Fibroblast of gingiva (primary cell): ENCODE measurements at regions not wholly inside any gene's neighbourhood (a gene's known extent, or its start where the extent isn't known, plus 50 kb on each side); places are given as distances from the start of the nearest gene placed in this dataset.
A peak's percentile ranks its signal among the peaks of the same experiment; 100 is the strongest.

Experiments
- DNase-seq: peaks from one replicate; pipeline ENCODE4 v3.0.0-alpha.2; 2011; ENCODE audit warnings: low read depth

- no peak for DNase-seq
These were observed 419.5 kb upstream of the PROK2 start for GRCh38 chr3:72204452-72204851.

- DNase-seq = no peak
These were observed 418.8 kb upstream of the PROK2 start for GRCh38 chr3:72203613-72204349.

- DNase-seq = no peak
These were observed 418.2 kb upstream of the PROK2 start for GRCh38 chr3:72203105-72203504.

- no peak for DNase-seq
These were observed 415.4 kb upstream of the PROK2 start for GRCh38 chr3:72200332-72200731.

GRCh38 chr3:72199530-72199929 lies 414.6 kb upstream of the PROK2 start:
- DNase-seq = no peak

GRCh38 chr3:72196377-72196929 lies 411.5 kb upstream of the PROK2 start:
- DNase-seq = no peak

GRCh38 chr3:72195895-72196294 lies 410.9 kb upstream of the PROK2 start:
- no peak for DNase-seq

GRCh38 chr3:72194458-72194857 lies 409.5 kb upstream of the PROK2 start:
- DNase-seq = no peak

- DNase-seq = peak; percentile 72
These were observed 409.0 kb upstream of the PROK2 start for GRCh38 chr3:72193771-72194430.

GRCh38 chr3:72192572-72192971 lies 407.6 kb upstream of the PROK2 start:
- DNase-seq = no peak

- DNase-seq = peak; percentile 61
These were observed 406.4 kb upstream of the PROK2 start for GRCh38 chr3:72191209-72191960.

GRCh38 chr3:72190050-72190449 lies 405.1 kb upstream of the PROK2 start:
- DNase-seq = no peak

- DNase-seq = no peak
These were observed 404.4 kb upstream of the PROK2 start for GRCh38 chr3:72189339-72189738.

GRCh38 chr3:72188536-72188935 lies 403.6 kb upstream of the PROK2 start:
- no peak for DNase-seq

GRCh38 chr3:72187131-72187530 lies 402.2 kb upstream of the PROK2 start:
- no peak for DNase-seq

GRCh38 chr3:72186400-72186855 lies 401.5 kb upstream of the PROK2 start:
- peak; percentile 40 for DNase-seq

GRCh38 chr3:72185549-72186399 lies 400.8 kb upstream of the PROK2 start:
- DNase-seq = peak; percentile 56

GRCh38 chr3:72183489-72183888 lies 398.5 kb upstream of the PROK2 start:
- no peak for DNase-seq

GRCh38 chr3:72182206-72182605 lies 397.3 kb upstream of the PROK2 start:
- DNase-seq = no peak

GRCh38 chr3:72181251-72181650 lies 396.3 kb upstream of the PROK2 start:
- DNase-seq = peak; percentile 29

GRCh38 chr3:72180405-72180804 lies 395.5 kb upstream of the PROK2 start:
- DNase-seq = no peak

- no peak for DNase-seq
These were observed 394.1 kb upstream of the PROK2 start for GRCh38 chr3:72179107-72179464.
